Kidney epithelial cell (primary cell): ENCODE measurements at regions not wholly inside any gene's neighbourhood (a gene's known extent, or its start where the extent isn't known, plus 50 kb on each side); places are given as distances from the start of the nearest gene placed in this dataset.

Source experiments
- DNase-seq: peaks from one replicate; pipeline ENCODE4 v3.0.0-alpha.2; 2010; ENCODE audit warnings: low read depth
- H3K27me3 ChIP-seq: 2 replicates; pipeline ENCODE4 v1.6.0; 2011; ENCODE audit warnings: low read length; ENCODE audit not compliant: control insufficient read depth, insufficient read depth
- H3K36me3 ChIP-seq: 2 replicates; pipeline ENCODE4 v1.5.1; 2011; ENCODE audit warnings: low read length; ENCODE audit not compliant: control insufficient read depth, insufficient read depth
- H3K4me3 ChIP-seq: 2 replicates; pipeline ENCODE4 v1.5.1; 2011; ENCODE audit warnings: low read depth, mild to moderate bottlenecking, control low read depth, low read length
- TF ChIP-seq, protein P1 (sequence below): IDR thresholded peaks from 2 replicates; pipeline ENCODE4 v1.5.1; 2011; ENCODE audit warnings: mild to moderate bottlenecking, moderate library complexity, low read length, control low read depth, inconsistent platforms; ENCODE audit not compliant: insufficient read depth, poor library complexity, severe bottlenecking

DNA sequence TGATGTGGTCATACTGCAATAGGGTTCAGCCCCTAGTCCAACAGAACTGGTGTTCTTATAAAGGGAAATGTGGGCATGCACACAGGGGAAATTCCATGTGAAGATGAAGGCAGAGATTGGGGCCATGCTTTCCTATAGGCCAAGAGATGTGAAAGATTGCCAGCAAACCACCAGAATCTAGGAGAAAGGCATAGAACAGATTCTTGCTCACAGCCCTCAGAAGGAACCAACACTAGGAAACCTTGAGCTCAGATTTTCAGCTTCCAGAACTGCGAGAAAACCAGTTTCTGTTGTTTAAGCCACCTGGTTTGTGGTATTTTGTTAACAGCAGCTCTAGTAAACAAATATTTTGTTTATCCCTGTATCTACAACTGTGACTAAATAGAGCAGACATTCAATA, 197.6 kb upstream of the CITED2 start:
- H3K27me3 ChIP-seq = no peaks in the 10 kb centered on the region
- no peak for DNase-seq
- no peaks in the 10 kb centered on the region for H3K36me3 ChIP-seq
- no peak overlapping the region for H3K4me3 ChIP-seq
- TF ChIP-seq, protein P1, sequence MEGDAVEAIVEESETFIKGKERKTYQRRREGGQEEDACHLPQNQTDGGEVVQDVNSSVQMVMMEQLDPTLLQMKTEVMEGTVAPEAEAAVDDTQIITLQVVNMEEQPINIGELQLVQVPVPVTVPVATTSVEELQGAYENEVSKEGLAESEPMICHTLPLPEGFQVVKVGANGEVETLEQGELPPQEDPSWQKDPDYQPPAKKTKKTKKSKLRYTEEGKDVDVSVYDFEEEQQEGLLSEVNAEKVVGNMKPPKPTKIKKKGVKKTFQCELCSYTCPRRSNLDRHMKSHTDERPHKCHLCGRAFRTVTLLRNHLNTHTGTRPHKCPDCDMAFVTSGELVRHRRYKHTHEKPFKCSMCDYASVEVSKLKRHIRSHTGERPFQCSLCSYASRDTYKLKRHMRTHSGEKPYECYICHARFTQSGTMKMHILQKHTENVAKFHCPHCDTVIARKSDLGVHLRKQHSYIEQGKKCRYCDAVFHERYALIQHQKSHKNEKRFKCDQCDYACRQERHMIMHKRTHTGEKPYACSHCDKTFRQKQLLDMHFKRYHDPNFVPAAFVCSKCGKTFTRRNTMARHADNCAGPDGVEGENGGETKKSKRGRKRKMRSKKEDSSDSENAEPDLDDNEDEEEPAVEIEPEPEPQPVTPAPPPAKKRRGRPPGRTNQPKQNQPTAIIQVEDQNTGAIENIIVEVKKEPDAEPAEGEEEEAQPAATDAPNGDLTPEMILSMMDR = no peak

DNA sequence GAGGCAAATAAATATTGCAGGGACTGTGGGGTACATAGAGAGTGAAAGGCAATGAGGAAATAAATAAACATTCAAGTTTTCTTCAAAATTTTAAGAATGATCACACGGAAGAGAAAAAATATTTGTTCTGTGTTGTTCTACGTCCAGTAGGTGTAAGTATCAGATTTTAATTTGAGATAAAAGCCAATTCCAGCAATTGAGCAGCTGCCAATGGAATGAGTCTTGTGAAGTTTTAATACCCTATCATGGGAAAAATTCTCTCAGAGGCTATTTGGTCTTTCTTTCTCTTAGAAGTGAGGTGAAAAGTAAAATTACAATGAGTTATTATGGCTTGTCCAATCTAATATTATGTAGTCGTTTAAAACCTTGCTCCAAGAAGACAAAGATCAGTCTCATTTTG, 195.7 kb upstream of the CITED2 start:
- Histone ChIP-seq H3K4me3 (no peak overlapping the region), H3K27me3 (no peaks in the 10 kb centered on the region), H3K36me3 (no peaks in the 10 kb centered on the region)
- DNase-seq = no peak
- TF ChIP-seq, protein P1 = no peak

DNA sequence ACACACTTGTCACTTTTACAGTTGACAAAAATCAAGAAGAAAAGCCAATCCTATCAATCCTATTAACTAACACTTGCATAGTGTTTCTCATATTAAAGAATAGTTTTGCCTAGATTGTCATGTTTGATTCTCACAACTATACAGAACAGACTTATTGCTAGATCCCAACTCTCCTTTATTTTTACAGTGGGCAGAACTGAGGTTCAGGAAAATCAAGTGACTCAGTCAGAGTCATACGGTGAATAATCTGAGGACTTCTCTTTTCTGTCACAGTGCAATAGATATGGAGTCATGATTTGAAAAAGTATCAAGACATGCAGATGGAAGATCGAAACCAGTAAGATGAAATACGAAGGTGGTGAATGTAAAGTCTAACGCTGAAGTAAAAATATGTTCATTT, 195.1 kb upstream of the CITED2 start:
- no peaks in the 10 kb centered on the region for H3K27me3 ChIP-seq
- H3K4me3 ChIP-seq = no peak overlapping the region
- H3K36me3 ChIP-seq = no peaks in the 10 kb centered on the region
- TF ChIP-seq, protein P1 = no peak
- no peak for DNase-seq

DNA sequence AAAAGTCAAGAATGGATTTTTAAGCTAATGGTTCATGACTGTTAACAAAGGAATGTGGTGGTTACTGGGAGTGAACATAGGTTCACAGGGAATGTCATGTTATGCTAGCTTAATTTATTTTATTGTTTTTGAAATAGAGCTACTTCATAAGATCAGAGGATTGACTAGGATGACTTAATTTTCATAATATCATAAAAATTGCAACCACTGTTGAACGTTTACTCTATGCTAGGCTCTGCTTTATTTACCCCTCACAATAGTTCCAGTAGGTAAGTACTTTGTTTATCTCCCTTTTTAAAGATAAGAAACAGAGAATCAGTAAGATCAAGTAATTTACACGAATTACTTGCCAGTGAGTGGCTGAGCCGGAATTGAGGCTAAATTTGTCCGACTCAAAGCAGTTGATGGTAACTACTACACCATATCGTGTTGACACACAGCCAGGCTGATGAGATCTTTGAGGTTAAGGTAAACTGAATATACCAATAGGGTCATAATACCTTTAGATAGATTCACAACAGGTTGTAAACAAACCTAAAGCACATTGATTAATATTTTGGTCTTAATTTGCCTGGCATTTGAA, 194.6 kb upstream of the CITED2 start:
- peak; percentile 79 for DNase-seq
- no peaks in the 10 kb centered on the region for H3K36me3 ChIP-seq
- no peaks in the 10 kb centered on the region for H3K27me3 ChIP-seq
- TF ChIP-seq, protein P1 = no peak
- no peak overlapping the region for H3K4me3 ChIP-seq

DNA sequence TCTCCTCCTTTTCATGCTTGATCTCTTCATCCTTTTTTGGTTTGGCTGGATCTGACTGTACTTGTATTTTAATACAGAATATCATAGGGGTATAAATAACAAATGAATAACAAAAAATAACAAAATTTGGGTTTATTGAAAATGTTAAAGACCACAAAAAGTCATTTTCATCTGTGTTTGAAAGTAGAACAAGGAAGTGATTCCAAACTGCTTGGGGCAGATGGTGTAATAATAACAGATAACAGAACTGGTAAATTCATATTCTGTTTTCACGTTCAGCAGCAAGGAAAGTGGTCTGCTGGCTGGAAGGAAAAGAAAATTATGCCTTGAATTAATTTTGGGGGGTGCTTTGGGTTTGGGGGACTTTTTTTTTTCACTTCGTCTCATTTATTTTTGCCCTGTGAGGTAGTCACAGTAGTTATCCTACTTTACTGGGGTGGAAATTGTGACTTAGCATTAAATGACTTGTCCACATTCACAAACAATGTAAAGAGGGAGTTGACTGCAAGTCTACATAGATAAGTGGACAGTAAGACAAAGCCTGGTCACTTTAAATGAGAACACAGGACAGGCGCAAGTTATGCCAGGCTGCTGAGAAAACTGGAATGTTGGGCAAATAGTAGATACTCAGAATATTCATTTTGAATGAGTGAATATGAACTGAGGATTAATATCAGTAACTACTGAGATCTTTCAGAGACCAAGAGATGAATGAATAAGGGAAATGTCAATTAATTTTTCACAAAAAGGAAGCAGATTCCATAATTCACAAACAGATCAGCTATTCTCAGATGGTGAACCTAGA, 193.9 kb upstream of the CITED2 start:
- Histone ChIP-seq H3K4me3 (no peak overlapping the region), H3K27me3 (no peaks in the 10 kb centered on the region), H3K36me3 (no peaks in the 10 kb centered on the region)
- TF ChIP-seq, protein P1 = no peak
- no peak for DNase-seq

DNA sequence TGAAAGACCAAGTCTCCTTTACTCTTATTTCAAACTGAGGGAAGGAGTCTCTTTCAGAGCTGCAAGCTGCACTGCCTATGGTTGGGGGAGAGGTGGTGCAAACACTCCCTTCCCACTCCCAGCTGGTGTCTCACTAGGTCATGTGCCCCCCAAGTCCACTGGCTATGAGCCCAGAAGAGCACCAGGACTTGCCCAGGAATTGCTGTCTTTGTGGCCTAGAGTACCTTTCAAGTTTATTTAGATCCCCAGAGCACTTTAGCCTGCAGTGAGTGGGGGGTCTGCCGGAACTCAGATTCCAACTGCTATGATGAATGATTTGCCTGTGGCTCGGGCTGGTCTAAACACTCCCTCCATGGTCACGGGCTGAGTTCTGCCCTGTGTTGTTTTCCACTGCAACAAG, 192.6 kb upstream of the CITED2 start:
- no peak for DNase-seq
- Histone ChIP-seq H3K36me3 (no peaks in the 10 kb centered on the region), H3K27me3 (no peaks in the 10 kb centered on the region), H3K4me3 (no peak overlapping the region)
- TF ChIP-seq, protein P1 = no peak
